ENCODE measurements at regions not wholly inside any gene's neighbourhood (a gene's known extent, or its start where the extent isn't known, plus 50 kb on each side); places are given as distances from the start of the nearest gene placed in this dataset.

GRCh38 chr18:1865869-1866268 is 705.4 kb downstream of the METTL4 start:
- Mint-ChIP-seq H3K27me3 (no peaks in the 10 kb centered on the region), H3K9me3 (peaks cover 16% of the 10 kb centered on the region), H3K36me3 (no peaks in the 10 kb centered on the region), H3K4me1 (no peaks in the 10 kb centered on the region), H3K27ac (no peak overlapping the region), H3K4me3 (no peak overlapping the region)

GRCh38 chr18:1872274-1872673 is 699.0 kb downstream of the METTL4 start:
- H3K4me3 Mint-ChIP-seq, result no peak overlapping the region
- H3K27ac Mint-ChIP-seq, result no peak overlapping the region
- no peaks in the 10 kb centered on the region for H3K27me3 Mint-ChIP-seq
- H3K4me1 Mint-ChIP-seq, result no peaks in the 10 kb centered on the region
- peaks cover 2% of the 10 kb centered on the region for H3K9me3 Mint-ChIP-seq
- no peaks in the 10 kb centered on the region for H3K36me3 Mint-ChIP-seq

GRCh38 chr18:1875219-1875618 is 696.1 kb downstream of the METTL4 start:
- Mint-ChIP-seq H3K36me3 (no peaks in the 10 kb centered on the region), H3K27me3 (no peaks in the 10 kb centered on the region), H3K27ac (no peak overlapping the region), H3K4me1 (no peaks in the 10 kb centered on the region), H3K9me3 (no peaks in the 10 kb centered on the region), H3K4me3 (no peak overlapping the region)

GRCh38 chr18:1884623-1885022 is 686.7 kb downstream of the METTL4 start:
- Mint-ChIP-seq H3K9me3 (no peaks in the 10 kb centered on the region), H3K27ac (no peak overlapping the region), H3K36me3 (no peaks in the 10 kb centered on the region), H3K4me3 (no peak overlapping the region), H3K27me3 (no peaks in the 10 kb centered on the region), H3K4me1 (no peaks in the 10 kb centered on the region)

- H3K9me3 Mint-ChIP-seq, result no peaks in the 10 kb centered on the region
These were observed 679.7 kb downstream of the METTL4 start for GRCh38 chr18:1891641-1892040.

GRCh38 chr18:1892191-1892590 is 679.1 kb downstream of the METTL4 start:
- no peaks in the 10 kb centered on the region for H3K36me3 Mint-ChIP-seq
- no peaks in the 10 kb centered on the region for H3K9me3 Mint-ChIP-seq
- no peaks in the 10 kb centered on the region for H3K4me1 Mint-ChIP-seq
- peaks cover 1% of the 10 kb centered on the region for H3K27me3 Mint-ChIP-seq
- H3K4me3 Mint-ChIP-seq, result no peak overlapping the region
- H3K27ac Mint-ChIP-seq, result no peak overlapping the region

More at GRCh38 chr18:1891641-1892040, 679.7 kb downstream of the METTL4 start:
- Mint-ChIP-seq H3K4me3 (no peak overlapping the region), H3K4me1 (no peaks in the 10 kb centered on the region), H3K27ac (no peak overlapping the region), H3K27me3 (peaks cover 1% of the 10 kb centered on the region), H3K36me3 (no peaks in the 10 kb centered on the region)

GRCh38 chr18:1895456-1896185 is 675.7 kb downstream of the METTL4 start:
- Mint-ChIP-seq H3K9me3 (peaks cover 5% of the 10 kb centered on the region), H3K4me3 (no peak overlapping the region), H3K27ac (no peak overlapping the region), H3K4me1 (no peaks in the 10 kb centered on the region), H3K27me3 (peaks cover 2% of the 10 kb centered on the region), H3K36me3 (no peaks in the 10 kb centered on the region)

- no peaks in the 10 kb centered on the region for H3K9me3 Mint-ChIP-seq
These were observed 664.9 kb downstream of the METTL4 start for GRCh38 chr18:1906421-1906820.

GRCh38 chr18:1907470-1908206 is 663.7 kb downstream of the METTL4 start:
- no peaks in the 10 kb centered on the region for H3K36me3 Mint-ChIP-seq
- no peak overlapping the region for H3K4me3 Mint-ChIP-seq
- H3K4me1 Mint-ChIP-seq, result no peaks in the 10 kb centered on the region
- H3K9me3 Mint-ChIP-seq, result no peaks in the 10 kb centered on the region
- H3K27ac Mint-ChIP-seq, result no peak overlapping the region
- no peaks in the 10 kb centered on the region for H3K27me3 Mint-ChIP-seq

More at GRCh38 chr18:1906421-1906820, 664.9 kb downstream of the METTL4 start:
- Mint-ChIP-seq H3K27me3 (no peaks in the 10 kb centered on the region), H3K4me3 (no peak overlapping the region), H3K27ac (no peak overlapping the region), H3K36me3 (no peaks in the 10 kb centered on the region), H3K4me1 (no peaks in the 10 kb centered on the region)

GRCh38 chr18:1914489-1914888 is 656.8 kb downstream of the METTL4 start:
- H3K36me3 Mint-ChIP-seq, result no peaks in the 10 kb centered on the region
- H3K27ac Mint-ChIP-seq, result no peak overlapping the region
- peaks cover 5% of the 10 kb centered on the region for H3K9me3 Mint-ChIP-seq
- no peaks in the 10 kb centered on the region for H3K27me3 Mint-ChIP-seq
- no peak overlapping the region for H3K4me3 Mint-ChIP-seq
- no peaks in the 10 kb centered on the region for H3K4me1 Mint-ChIP-seq

- H3K4me1 Mint-ChIP-seq, result no peaks in the 10 kb centered on the region
- no peak overlapping the region for H3K4me3 Mint-ChIP-seq
- H3K36me3 Mint-ChIP-seq, result no peaks in the 10 kb centered on the region
- no peaks in the 10 kb centered on the region for H3K27me3 Mint-ChIP-seq
- H3K27ac Mint-ChIP-seq, result no peak overlapping the region
- H3K9me3 Mint-ChIP-seq, result peaks cover 5% of the 10 kb centered on the region
These were observed 654.3 kb downstream of the METTL4 start for GRCh38 chr18:1916869-1917523.

- no peak overlapping the region for H3K4me3 Mint-ChIP-seq
- H3K36me3 Mint-ChIP-seq, result no peaks in the 10 kb centered on the region
- no peaks in the 10 kb centered on the region for H3K4me1 Mint-ChIP-seq
- peaks cover 5% of the 10 kb centered on the region for H3K9me3 Mint-ChIP-seq
- no peak overlapping the region for H3K27ac Mint-ChIP-seq
- H3K27me3 Mint-ChIP-seq, result no peaks in the 10 kb centered on the region
These were observed 653.7 kb downstream of the METTL4 start for GRCh38 chr18:1917569-1917968.

GRCh38 chr18:1922066-1922465 is 649.2 kb downstream of the METTL4 start:
- Mint-ChIP-seq H3K36me3 (no peaks in the 10 kb centered on the region), H3K4me3 (no peak overlapping the region), H3K9me3 (peaks cover 5% of the 10 kb centered on the region), H3K27ac (no peak overlapping the region), H3K4me1 (no peaks in the 10 kb centered on the region), H3K27me3 (no peaks in the 10 kb centered on the region)

- H3K27me3 Mint-ChIP-seq, result no peaks in the 10 kb centered on the region
- no peaks in the 10 kb centered on the region for H3K4me1 Mint-ChIP-seq
- H3K36me3 Mint-ChIP-seq, result no peaks in the 10 kb centered on the region
- peaks cover 5% of the 10 kb centered on the region for H3K9me3 Mint-ChIP-seq
- no peak overlapping the region for H3K4me3 Mint-ChIP-seq
- H3K27ac Mint-ChIP-seq, result no peak overlapping the region
These were observed 642.6 kb downstream of the METTL4 start for GRCh38 chr18:1928711-1929110.

GRCh38 chr18:1929720-1930119 is 641.6 kb downstream of the METTL4 start:
- no peaks in the 10 kb centered on the region for H3K36me3 Mint-ChIP-seq
- no peaks in the 10 kb centered on the region for H3K27me3 Mint-ChIP-seq
- H3K4me1 Mint-ChIP-seq, result no peaks in the 10 kb centered on the region
- H3K9me3 Mint-ChIP-seq, result peaks cover 5% of the 10 kb centered on the region
- H3K4me3 Mint-ChIP-seq, result no peak overlapping the region
- H3K27ac Mint-ChIP-seq, result no peak overlapping the region

All from activated naive CD4-positive, alpha-beta T cell treated with anti-CD3 and anti-CD28 coated beads, Interleukin-2, amount 50 U/mL, for 24 hours (primary cell).